Endothelial cell of umbilical vein (primary cell): ENCODE measurements at regions not wholly inside any gene's neighbourhood (a gene's known extent, or its start where the extent isn't known, plus 50 kb on each side); places are given as distances from the start of the nearest gene placed in this dataset.

Experiments
- CTCF ChIP-seq, 2 donors: IDR thresholded peaks; 1 replicate in 1 of 2; 2 replicates in 1 of 2; pipeline ENCODE4 v1.5.1; 2011; ENCODE audit warnings: low read length in 2 of 2, mild to moderate bottlenecking in 2 of 2, moderate library complexity in 2 of 2, control low read depth in 1 of 2, inconsistent platforms in 1 of 2, low read depth in 1 of 2; ENCODE audit not compliant: insufficient read depth in 1 of 2; ENCODE audit errors: extremely low read depth in 1 of 2
- EZH2 ChIP-seq: IDR thresholded peaks from 2 replicates; pipeline ENCODE4 v1.6.1; 2012; ENCODE audit warnings: borderline replicate concordance, low read depth, mild to moderate bottlenecking, moderate library complexity, low read length, inconsistent platforms; ENCODE audit not compliant: severe bottlenecking
- FOS ChIP-seq: IDR thresholded peaks from 2 replicates; pipeline ENCODE4 v1.6.1; 2011; ENCODE audit warnings: mild to moderate bottlenecking, low read length, moderate library complexity, borderline replicate concordance; ENCODE audit not compliant: insufficient read depth
- JUN ChIP-seq: IDR thresholded peaks from 2 replicates; pipeline ENCODE4 v1.6.1; 2011; ENCODE audit warnings: borderline replicate concordance, low read depth; ENCODE audit not compliant: insufficient read length, insufficient read depth
- MAX ChIP-seq: IDR thresholded peaks from 2 replicates; pipeline ENCODE4 v1.6.1; 2011; ENCODE audit not compliant: insufficient read depth, insufficient read length
- MYC ChIP-seq: IDR thresholded peaks from one replicate; pipeline ENCODE4 v1.6.1; 2011; ENCODE audit warnings: mild to moderate bottlenecking, low read depth, low read length
- POLR2A ChIP-seq: IDR thresholded peaks from 2 replicates; pipeline ENCODE4 v1.6.1; 2012; ENCODE audit warnings: low read depth, mild to moderate bottlenecking, control low read depth, low read length
- POLR2AphosphoS5 ChIP-seq: IDR thresholded peaks from 2 replicates; pipeline ENCODE4 v1.6.1; 2012; ENCODE audit warnings: low read depth, mild to moderate bottlenecking, control low read depth, low read length, moderate library complexity; ENCODE audit not compliant: insufficient read depth

- TF ChIP-seq CTCF (IDR thresholded peaks at IDR 0.05; ENCODE audit: extremely low read depth in 1 of 2, insufficient read depth in 1 of 2, low read depth in 1 of 2, low read length in 2 of 2) (no peak), POLR2A (no peak), EZH2 (no peak), POLR2AphosphoS5 (no peak), MAX (no peak), FOS (no peak), MYC (no peak), JUN (no peak)
Observed at GRCh38 chr20:7193681-7194080, 426.2 kb downstream of the BMP2 start.
